NCI-H526 (cell line): ENCODE measurements at regions not wholly inside any gene's neighbourhood (a gene's known extent, or its start where the extent isn't known, plus 50 kb on each side); places are given as distances from the start of the nearest gene placed in this dataset.

Experiments
- DNase-seq, 2 experiments: peaks; one replicate each; lab custom pipeline; 2025; lab: John Stamatoyannopoulos, UW

DNA sequence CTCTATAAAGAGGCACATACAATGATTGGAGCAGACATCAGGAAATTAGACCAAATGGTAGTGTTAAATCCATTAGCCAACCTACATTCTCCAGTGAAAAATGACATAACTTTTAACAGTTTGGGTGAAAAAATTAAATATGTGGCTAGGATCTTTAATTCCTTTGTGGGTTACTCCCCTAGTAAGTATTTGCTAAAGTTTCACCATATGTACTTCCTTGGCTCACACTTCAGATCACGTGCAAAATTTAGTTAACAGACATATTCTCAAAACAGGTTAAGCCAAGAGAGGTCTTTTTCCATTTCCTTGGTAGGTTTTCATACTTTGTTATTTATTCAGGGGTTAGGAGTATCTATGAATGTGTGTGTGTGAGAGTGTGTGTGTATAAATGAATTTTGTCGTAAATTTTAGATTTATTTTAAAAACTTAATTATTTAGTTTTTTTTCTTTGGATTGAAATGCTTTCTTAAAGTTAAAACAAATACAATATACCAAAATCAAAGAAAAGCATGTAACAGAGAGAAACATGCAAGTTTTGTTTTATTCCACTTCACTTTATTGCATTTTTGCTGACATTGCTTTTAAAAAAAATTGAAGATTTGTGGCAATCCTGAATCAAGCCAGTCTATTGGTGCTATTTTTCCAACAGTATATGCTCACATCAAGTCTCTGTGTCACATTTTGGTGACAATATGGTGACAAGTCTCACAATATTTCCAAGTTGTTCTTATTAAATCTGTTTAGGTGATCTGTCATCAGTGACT is 258.7 kb downstream of the FLRT2 start:
- no peak for DNase-seq

DNA sequence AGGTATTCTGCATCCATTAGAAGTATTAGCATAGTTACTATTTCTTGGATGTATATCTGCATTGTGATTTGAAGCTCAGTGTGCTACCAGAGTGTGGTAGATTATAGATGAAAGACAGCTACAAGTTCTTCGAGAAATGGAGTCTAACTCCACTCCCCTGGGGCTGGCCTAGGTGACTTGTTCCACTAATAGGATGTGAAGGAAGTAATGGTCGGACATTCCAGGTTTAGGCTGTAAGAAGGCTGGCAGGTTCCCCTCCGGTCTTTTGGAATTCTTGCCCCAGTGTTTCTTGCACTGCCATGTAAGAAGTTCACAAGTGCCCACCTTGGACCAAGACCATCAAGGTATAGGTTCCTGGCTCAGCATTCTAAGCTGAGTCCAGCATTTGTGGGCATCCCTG is 236.4 kb downstream of the FLRT2 start:
- DNase-seq, result no peak

DNA sequence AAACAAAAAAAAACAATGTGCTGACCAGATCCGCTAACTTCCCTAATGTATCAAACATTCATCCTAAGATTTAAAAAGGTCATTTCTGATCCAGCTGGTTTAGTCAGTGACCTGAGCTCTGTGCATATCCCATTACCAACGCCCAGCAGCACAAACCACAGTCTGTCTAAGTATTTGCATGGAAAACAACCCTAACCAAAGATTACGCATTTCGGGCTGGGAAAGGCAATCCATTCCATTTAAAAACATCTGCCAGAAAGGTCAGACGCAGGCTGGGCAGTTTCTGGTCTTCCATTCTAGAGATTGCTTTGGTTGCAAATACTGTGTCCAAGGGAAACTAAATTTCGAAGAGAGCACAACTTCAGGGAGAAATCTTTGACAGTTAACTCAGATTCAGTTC is 234.9 kb downstream of the FLRT2 start:
- peak; percentile 77 to 84 for DNase-seq

GRCh38 chr14:85762526-85762925 is 232.6 kb downstream of the FLRT2 start:
- no peak for DNase-seq

DNA sequence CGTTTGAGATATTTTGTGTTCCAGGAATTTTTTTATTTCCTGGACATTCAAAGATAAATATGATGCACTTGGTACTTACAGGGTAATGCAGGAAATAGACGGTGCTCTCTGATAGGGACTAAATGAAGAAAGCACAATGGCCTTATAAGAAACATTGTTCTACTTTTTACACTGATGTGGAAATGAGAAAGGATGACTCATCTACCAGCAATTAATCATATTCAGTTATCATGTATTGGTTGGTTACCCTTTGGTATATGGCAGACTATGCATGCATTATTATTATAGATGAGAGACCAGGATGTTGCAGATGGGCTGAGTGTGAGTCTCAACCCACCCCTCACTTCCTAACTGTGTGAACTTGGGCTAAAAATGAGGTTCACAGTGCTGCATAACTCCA is 222.2 kb downstream of the FLRT2 start:
- no peak for DNase-seq

DNA sequence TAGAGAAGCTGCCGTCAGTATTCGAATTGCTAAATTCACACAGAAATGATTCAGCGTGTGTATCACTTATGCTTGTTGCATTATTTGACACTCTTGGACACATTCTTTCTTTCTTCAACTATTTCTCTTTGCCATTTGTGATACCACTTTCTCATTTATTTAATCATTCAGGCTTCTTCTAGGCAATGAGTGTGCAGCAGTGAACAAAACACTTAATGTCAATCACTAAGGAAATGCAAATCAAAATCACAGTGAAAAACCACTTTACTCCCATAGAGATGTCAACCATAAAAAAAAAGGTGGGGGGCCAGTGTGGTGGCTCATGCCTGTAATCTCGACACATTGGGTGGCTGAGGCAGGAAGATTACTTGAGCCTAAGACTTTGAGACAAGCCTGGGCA is 214.6 kb downstream of the FLRT2 start:
- DNase-seq, result no peak

GRCh38 chr14:85732031-85732430 is 202.1 kb downstream of the FLRT2 start:
- no peak for DNase-seq

GRCh38 chr14:85731186-85731585 is 201.2 kb downstream of the FLRT2 start:
- no peak for DNase-seq

DNA sequence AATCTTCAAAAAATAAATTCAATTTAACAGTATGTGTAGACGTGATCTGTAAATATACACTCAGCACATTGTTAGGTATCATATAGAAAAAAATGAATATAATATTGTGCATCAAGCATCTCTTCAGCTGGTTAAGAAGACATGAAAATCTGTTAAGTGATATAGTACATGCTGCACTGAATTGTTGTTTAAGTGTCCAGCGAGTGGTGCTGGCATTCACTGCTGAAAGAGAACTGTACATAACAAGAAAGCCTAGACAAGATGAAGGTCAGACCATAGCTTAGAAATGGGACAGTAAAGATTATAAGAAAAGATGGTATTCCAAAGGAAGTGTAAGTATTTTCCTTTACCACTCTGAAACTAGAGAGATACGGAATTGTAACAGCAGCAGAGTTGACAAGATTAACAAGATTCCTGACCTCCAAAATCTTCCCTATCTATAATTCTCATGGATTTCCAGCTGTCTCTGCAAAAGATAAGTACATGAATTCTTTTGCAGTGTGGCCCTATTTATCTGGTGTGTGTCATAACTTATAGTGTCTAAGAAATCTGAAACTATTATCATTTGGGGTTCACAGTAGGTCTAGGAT is 198.6 kb downstream of the FLRT2 start:
- DNase-seq, result no peak

DNA sequence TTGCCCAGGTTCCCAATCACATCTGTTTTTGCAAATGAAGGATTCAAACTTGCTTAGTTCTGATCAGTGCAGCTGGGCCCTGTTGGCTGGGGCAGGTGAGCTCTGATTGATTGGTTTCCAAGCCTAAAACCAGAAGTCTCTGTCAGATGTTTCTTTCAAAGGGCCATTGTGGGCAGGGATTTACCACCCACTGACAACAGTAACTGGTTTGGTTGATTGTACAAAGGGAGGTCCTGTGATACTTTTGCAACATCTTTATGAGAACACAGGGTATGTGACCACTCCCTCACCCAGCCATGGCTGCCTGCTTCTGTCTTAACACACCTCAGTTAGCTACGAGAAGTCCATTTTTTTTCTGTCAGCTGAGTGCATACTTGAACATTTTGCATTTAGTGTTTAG is 184.1 kb downstream of the FLRT2 start:
- no peak for DNase-seq

- DNase-seq, result no peak
These were observed 181.7 kb downstream of the FLRT2 start for GRCh38 chr14:85711620-85712019.
